Right lobe of liver (tissue), 4 donors: ENCODE measurements at regions not wholly inside any gene's neighbourhood (a gene's known extent, or its start where the extent isn't known, plus 50 kb on each side); places are given as distances from the start of the nearest gene placed in this dataset.

Experiments used
- CTCF ChIP-seq, 4 donors: fragments of 200-600 bp in 3 of 4; fragments of 450-650 bp in 1 of 4; IDR thresholded peaks; one replicate each; pipeline versions ENCODE4 v1.5.1 to v1.8.0; 2016 to 2022; ENCODE audit warnings: antibody characterized with exemption in 4 of 4, mild to moderate bottlenecking in 2 of 4
- POLR2A ChIP-seq: fragments of 450-650 bp; IDR thresholded peaks from one replicate; pipeline ENCODE4 v1.6.1; 2017; ENCODE audit warnings: antibody characterized with exemption, mild to moderate bottlenecking
- donor health status: DM: no; HTN: no; CAD: no.
- donor health status: DM: no; HTN: no; CAD: no.
- donor health status: DM: no; HTN: yes; CAD: no.

GRCh38 chr6:47366335-47366890, 56.7 kb upstream of the TNFRSF21 start:
- TF ChIP-seq CTCF (IDR thresholded peaks at IDR 0.05) (no peak), POLR2A (no peak)
